CD4-positive, CD25-positive, alpha-beta regulatory T cell (primary cell): ENCODE measurements at regions not wholly inside any gene's neighbourhood (a gene's known extent, or its start where the extent isn't known, plus 50 kb on each side); places are given as distances from the start of the nearest gene placed in this dataset.
A peak's percentile ranks its signal among the peaks of the same experiment; 100 is the strongest.

Source experiments
- ATAC-seq, 2 donors: fragments of 150-1000 bp; cut with Tn5 transposase; one replicate each; pipeline ENCODE4 v1.10.0; 2021; ENCODE audit warnings: low read depth in 2 of 2, moderate number of reproducible peaks in 2 of 2, moderate library complexity in 1 of 2
- DNase-seq, 3 donors: peaks; one replicate each; pipeline versions ENCODE4 v3.0.0 to v3.0.0-alpha.2; 2012 to 2022; ENCODE audit warnings: mixed read lengths in 1 of 3
- H3K27ac ChIP-seq: one replicate; pipeline ENCODE4 v1.7.0; 2013; ENCODE audit warnings: mild to moderate bottlenecking, low read length; ENCODE audit not compliant: insufficient read depth, poor library complexity, severe bottlenecking
- H3K27me3 ChIP-seq: one replicate; pipeline ENCODE4 v1.7.0; 2013; ENCODE audit warnings: low read length; ENCODE audit not compliant: control insufficient read depth, insufficient read depth
- H3K36me3 ChIP-seq: one replicate; pipeline ENCODE4 v1.7.0; 2013; ENCODE audit warnings: mild to moderate bottlenecking, low read length, moderate library complexity; ENCODE audit not compliant: control insufficient read depth, insufficient read depth
- H3K4me1 ChIP-seq: 2 replicates; pipeline ENCODE4 v1.7.0; 2013; ENCODE audit warnings: mild to moderate bottlenecking, low read length; ENCODE audit not compliant: insufficient read depth, control insufficient read depth, poor library complexity, severe bottlenecking
- H3K4me3 ChIP-seq: one replicate; pipeline ENCODE4 v1.7.0; 2013; ENCODE audit warnings: low read depth, mild to moderate bottlenecking, low read length, moderate library complexity
- H3K9me3 ChIP-seq, 2 experiments: 1 replicate in 1 of 2; 2 replicates in 1 of 2; pipeline ENCODE4 v1.7.0; 2013; ENCODE audit warnings: low read length in 2 of 2, mild to moderate bottlenecking in 1 of 2, moderate library complexity in 1 of 2; ENCODE audit not compliant: control insufficient read depth in 2 of 2
- H3K27ac Mint-ChIP-seq, 3 donors: one replicate each; pipeline ENCODE4 v1.8.0; 2020 to 2022; ENCODE audit warnings: mild to moderate bottlenecking in 3 of 3, mixed read lengths in 3 of 3, moderate library complexity in 2 of 3
- H3K27me3 Mint-ChIP-seq: one replicate; pipeline ENCODE4 v1.8.0; 2022; ENCODE audit warnings: mild to moderate bottlenecking, mixed read lengths
- H3K36me3 Mint-ChIP-seq: one replicate; pipeline ENCODE4 v1.8.0; 2020; ENCODE audit warnings: mixed read lengths
- H3K4me1 Mint-ChIP-seq, 4 donors: one replicate each; pipeline ENCODE4 v1.8.0; 2020 to 2022; ENCODE audit warnings: mixed read lengths in 4 of 4, mild to moderate bottlenecking in 1 of 4
- H3K4me3 Mint-ChIP-seq, 4 donors: one replicate each; pipeline ENCODE4 v1.8.0; 2020 to 2022; ENCODE audit warnings: mild to moderate bottlenecking in 4 of 4, mixed read lengths in 4 of 4, moderate library complexity in 3 of 4
- H3K9me3 Mint-ChIP-seq, 7 donors: one replicate each; pipeline ENCODE4 v1.8.0; 2020 to 2022; ENCODE audit warnings: mixed read lengths in 7 of 7, mild to moderate bottlenecking in 3 of 7, moderate library complexity in 2 of 7

DNA sequence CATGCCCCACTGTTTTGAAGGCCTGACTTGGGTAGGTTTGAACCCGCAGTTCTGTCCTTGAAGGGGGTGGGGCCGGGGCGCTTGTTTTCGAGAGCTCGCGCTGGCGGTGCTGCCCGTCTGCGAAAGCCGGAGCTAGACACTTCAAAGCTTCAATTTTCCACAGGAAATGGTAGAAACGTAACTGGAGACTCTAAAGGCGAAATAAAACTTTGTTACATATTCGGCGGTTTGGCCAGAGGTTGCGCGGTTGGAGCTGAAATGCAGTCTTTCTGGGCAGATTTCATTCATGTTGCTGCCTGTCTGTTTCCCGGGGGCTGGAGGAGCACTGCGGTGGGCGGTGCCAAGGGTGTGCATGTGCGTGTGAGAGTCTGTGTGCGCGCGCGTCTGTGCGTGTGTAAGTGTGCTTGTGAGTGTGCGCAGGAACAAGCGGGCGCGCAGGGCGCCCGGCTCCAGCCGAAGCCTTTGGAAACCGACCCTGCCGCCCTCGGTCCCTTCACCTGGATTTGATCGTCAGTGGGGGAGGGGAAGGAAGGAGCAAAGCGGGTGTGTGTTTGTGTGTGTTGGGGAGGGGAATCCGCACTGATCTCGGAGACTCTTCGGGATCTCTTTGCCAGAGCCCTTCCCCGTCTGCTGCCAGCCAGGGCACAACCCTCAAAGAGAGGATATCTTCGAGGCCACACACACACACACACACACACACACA lies 227.7 kb upstream of the CRY1 start:
- H3K27ac Mint-ChIP-seq = peak overlapping the region; percentile 96 to 99 (median 98)
- no peaks in the 10 kb centered on the region for H3K36me3 ChIP-seq
- peaks cover 8% of the 10 kb centered on the region for H3K27me3 ChIP-seq
- peaks cover 48% of the 10 kb centered on the region for H3K27me3 Mint-ChIP-seq
- peaks cover 0 to 3% (median 0%) of the 10 kb centered on the region in 7 donors for H3K9me3 Mint-ChIP-seq
- peak; percentile 61 to 85 (median 76) for DNase-seq
- H3K4me3 Mint-ChIP-seq = peak overlapping the region; percentile 89 to 99 (median 94)
- no peaks in the 10 kb centered on the region for H3K36me3 Mint-ChIP-seq
- no peaks in the 10 kb centered on the region for H3K9me3 ChIP-seq
- peaks cover 36% of the 10 kb centered on the region for H3K4me1 ChIP-seq
- peaks cover 10 to 65% (median 33%) of the 10 kb centered on the region in 4 donors for H3K4me1 Mint-ChIP-seq
- ATAC-seq = peak; percentile 17 to 32
- peak overlapping the region; percentile 62 for H3K27ac ChIP-seq
- peak overlapping the region; percentile 66 for H3K4me3 ChIP-seq

DNA sequence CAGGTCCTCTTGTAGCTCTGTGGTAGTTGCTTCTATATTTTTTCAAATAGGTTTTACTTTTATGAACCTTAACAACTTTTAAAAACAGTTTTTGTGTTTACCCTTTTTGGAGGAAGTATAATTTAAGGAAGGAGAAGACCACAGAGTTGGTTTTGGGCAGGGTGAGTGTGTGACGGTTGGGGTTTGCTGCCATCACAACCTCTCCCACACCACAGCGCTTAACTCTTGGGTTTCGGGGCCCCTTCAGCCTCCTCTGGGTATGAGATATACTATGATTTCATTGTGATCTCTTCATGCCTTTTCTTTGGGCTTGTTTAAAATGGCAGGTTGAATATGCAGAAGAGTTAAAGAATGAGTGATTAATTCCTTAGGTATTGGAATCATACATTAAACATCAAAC lies 228.7 kb upstream of the CRY1 start:
- no peaks in the 10 kb centered on the region for H3K9me3 ChIP-seq
- H3K4me1 ChIP-seq = peaks cover 36% of the 10 kb centered on the region
- H3K27me3 ChIP-seq = peaks cover 8% of the 10 kb centered on the region
- Mint-ChIP-seq H3K27ac (peak overlapping the region; percentile 96 to 99 (median 98)), H3K27me3 (peaks cover 45% of the 10 kb centered on the region), H3K4me3 (peak overlapping the region; percentile 89 to 99 (median 94)), H3K36me3 (no peaks in the 10 kb centered on the region), H3K9me3 (peaks cover 0 to 3% (median 0%) of the 10 kb centered on the region in 7 donors), H3K4me1 (peaks cover 10 to 75% (median 35%) of the 10 kb centered on the region in 4 donors)
- peak overlapping the region; percentile 66 for H3K4me3 ChIP-seq
- H3K36me3 ChIP-seq = no peaks in the 10 kb centered on the region
- ATAC-seq = no peak
- DNase-seq = peak in 2 of 3 donors; percentile 36 to 66
- peak overlapping the region; percentile 55 for H3K27ac ChIP-seq

DNA sequence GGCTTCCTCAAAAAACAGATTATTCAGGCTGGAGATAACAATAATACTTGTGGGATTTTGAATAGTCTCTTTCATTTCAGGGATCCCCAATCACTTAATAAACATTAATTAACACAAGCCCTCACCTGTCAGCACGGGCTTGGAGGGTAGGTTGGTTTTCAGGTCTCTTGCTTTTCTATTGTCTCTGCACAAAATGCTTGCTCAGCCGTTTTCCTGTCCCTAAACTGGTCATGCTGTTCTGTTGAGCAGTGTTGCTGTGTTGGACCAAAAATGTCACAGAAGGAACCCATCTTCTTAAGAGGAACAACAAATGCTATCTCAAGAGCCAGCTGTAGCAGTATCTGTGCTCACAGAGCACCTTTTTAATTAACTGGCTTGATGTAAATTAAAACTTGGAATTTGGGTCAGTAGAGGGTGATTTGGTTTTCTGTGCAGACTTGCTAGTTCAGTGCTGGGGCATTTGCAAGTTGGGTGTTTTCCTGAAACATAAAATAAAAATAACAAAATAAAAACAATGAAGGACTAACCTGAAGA lies 231.8 kb upstream of the CRY1 start:
- H3K36me3 ChIP-seq = no peaks in the 10 kb centered on the region
- no peaks in the 10 kb centered on the region for H3K9me3 ChIP-seq
- H3K4me1 ChIP-seq = peaks cover 26% of the 10 kb centered on the region
- peaks cover 0 to 3% (median 0%) of the 10 kb centered on the region in 7 donors for H3K9me3 Mint-ChIP-seq
- no peak overlapping the region for H3K27ac Mint-ChIP-seq
- no peak overlapping the region for H3K27ac ChIP-seq
- no peak overlapping the region for H3K4me3 ChIP-seq
- peaks cover 38% of the 10 kb centered on the region for H3K27me3 Mint-ChIP-seq
- ATAC-seq = no peak
- no peak overlapping the region for H3K4me3 Mint-ChIP-seq
- H3K4me1 Mint-ChIP-seq = peaks cover 19 to 93% (median 41%) of the 10 kb centered on the region in 4 donors
- H3K27me3 ChIP-seq = peaks cover 8% of the 10 kb centered on the region
- H3K36me3 Mint-ChIP-seq = no peaks in the 10 kb centered on the region
- no peak for DNase-seq

DNA sequence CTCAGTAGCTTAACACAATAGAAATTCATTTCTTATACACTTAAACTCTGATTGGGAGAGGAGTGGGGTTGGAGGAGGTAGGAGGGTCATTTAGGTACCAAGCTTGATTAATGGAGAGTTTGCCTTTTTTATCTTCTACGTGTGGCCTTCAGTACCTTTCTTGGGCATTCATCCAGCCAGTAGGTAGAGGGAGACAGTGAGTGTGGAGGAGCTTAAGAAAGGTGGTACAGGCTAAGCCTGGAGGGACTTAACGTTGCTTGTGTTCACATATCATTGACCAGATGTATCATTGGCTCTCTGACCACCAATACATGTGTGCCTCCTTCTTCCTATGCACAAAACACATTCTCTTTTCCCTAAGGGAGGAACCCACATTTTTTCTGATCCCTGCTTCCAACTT lies 232.9 kb upstream of the CRY1 start:
- peaks cover 0 to 3% (median 0%) of the 10 kb centered on the region in 7 donors for H3K9me3 Mint-ChIP-seq
- Histone ChIP-seq H3K27me3 (peaks cover 8% of the 10 kb centered on the region), H3K27ac (no peak overlapping the region), H3K36me3 (no peaks in the 10 kb centered on the region), H3K9me3 (no peaks in the 10 kb centered on the region), H3K4me1 (peaks cover 15% of the 10 kb centered on the region), H3K4me3 (no peak overlapping the region)
- no peak for DNase-seq
- H3K4me1 Mint-ChIP-seq = peaks cover 15 to 93% (median 40%) of the 10 kb centered on the region in 4 donors
- H3K4me3 Mint-ChIP-seq = no peak overlapping the region
- peak overlapping the region; percentile 4 to 76 (median 33) for H3K27ac Mint-ChIP-seq
- peaks cover 27% of the 10 kb centered on the region for H3K27me3 Mint-ChIP-seq
- no peak for ATAC-seq
- H3K36me3 Mint-ChIP-seq = no peaks in the 10 kb centered on the region

DNA sequence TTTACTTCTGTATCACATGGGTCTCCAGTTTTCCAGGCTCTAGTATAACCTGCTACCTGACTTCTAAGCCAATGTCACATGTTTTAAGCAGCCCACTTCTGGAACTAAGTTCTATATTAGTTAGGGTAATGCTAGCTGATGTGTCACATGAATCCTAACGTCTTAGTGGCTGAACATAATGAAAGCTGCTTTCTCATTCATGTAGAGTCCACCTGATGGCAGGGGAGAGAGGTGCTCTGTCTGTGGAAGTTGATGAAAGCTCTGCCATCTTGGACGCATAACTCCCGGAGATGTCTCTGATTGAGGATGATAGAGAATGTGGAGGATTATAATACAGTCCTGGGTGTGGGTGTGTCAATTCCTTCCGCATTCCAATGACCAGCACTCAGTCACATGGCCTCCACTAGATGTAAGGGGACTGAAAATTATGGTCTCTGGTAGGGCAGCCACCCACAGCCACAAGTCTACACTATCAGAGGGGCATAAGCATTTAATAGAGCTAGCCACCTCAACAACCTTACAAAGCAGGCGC lies 234.4 kb upstream of the CRY1 start:
- H3K9me3 ChIP-seq = no peaks in the 10 kb centered on the region
- Mint-ChIP-seq H3K27me3 (peaks cover 14% of the 10 kb centered on the region), H3K9me3 (peaks cover 0 to 3% (median 0%) of the 10 kb centered on the region in 7 donors), H3K4me3 (no peak overlapping the region), H3K36me3 (no peaks in the 10 kb centered on the region), H3K27ac (no peak overlapping the region), H3K4me1 (peaks cover 9 to 89% (median 31%) of the 10 kb centered on the region in 4 donors)
- ATAC-seq = no peak
- no peak overlapping the region for H3K4me3 ChIP-seq
- H3K27me3 ChIP-seq = peaks cover 8% of the 10 kb centered on the region
- H3K36me3 ChIP-seq = no peaks in the 10 kb centered on the region
- no peak overlapping the region for H3K27ac ChIP-seq
- H3K4me1 ChIP-seq = peaks cover 9% of the 10 kb centered on the region
- no peak for DNase-seq

DNA sequence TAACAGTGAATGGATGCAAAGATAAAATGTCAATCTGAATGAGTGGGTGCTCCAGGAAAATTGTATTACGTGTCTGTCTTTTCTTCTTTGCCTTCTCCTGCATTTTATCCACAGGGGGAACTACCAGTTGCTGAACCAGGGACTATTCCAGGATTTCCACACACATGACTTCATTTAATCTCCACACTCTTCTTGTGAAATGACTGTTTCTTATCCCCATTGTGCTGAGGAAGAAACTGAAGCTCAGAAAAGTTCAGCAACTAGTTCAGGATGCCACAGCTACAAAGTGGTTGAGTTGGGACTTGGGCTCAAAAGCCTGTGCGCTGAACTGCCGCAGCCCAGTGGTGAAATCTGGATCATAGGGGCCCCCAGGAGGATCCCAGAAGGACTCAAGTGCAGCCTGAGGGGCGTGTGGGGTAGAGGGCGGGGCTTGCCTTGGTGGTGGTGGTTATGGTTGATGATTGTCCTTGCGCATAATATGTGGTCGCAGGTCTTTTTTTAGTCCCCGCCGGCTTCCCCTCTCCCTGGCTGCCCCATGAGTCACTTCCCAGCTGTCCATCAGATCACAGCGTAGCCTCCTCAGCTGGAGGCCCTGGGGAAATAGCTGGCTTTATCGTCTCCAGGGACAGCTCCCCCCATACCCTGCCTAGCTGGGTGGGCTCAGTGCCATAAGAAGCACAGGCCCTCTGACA lies 235.2 kb upstream of the CRY1 start:
- Mint-ChIP-seq H3K4me1 (peaks cover 9 to 87% (median 27%) of the 10 kb centered on the region in 4 donors), H3K4me3 (peak overlapping the region in 1 of 4 donors; percentile 48), H3K27ac (peak overlapping the region in 1 of 3 donors; percentile 45), H3K9me3 (peaks cover 0 to 3% (median 0%) of the 10 kb centered on the region in 7 donors), H3K36me3 (peaks cover 2% of the 10 kb centered on the region), H3K27me3 (peaks cover 10% of the 10 kb centered on the region)
- Histone ChIP-seq H3K4me1 (peaks cover 9% of the 10 kb centered on the region), H3K9me3 (no peaks in the 10 kb centered on the region), H3K27me3 (peaks cover 4% of the 10 kb centered on the region), H3K4me3 (no peak overlapping the region), H3K27ac (no peak overlapping the region), H3K36me3 (no peaks in the 10 kb centered on the region)
- ATAC-seq (peak in 1 of 2 donors; percentile 13), DNase-seq (no peak)

DNA sequence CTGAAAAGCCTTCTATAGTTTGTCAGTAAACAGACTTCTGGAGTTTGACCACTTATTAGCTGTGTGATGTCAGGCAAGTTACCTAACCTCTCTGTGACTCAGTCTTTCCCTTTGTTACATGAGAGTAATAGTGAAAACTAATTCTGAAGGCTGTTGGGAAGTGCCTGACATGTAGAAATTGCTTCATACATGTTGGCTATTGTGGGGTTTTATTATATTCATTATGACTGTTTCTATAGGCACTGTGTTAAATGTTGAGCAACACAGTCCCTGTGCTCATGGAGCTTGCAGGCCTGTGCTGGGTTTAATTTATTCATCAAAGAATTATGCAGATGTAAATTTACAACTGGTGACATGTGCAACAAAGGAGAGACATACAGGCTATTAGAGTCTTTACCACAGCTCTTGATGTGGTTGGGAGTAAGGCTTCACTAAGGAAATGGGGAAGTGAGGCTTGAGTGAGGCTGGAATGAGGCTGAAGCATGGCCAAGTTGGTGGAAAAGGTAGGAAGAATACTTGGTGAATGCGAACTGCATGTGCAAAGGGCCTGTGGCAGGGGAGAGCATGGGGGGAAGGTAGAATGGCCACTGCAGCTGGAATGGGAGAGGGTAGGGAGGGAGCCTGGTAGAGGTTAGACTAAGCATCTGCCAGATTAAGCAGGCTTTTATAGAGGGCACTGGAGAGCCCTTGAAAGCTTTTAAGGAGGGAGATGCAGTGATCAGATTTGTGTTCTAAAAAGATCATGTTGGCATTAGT lies 236.4 kb upstream of the CRY1 start:
- peaks cover 6% of the 10 kb centered on the region for H3K4me1 ChIP-seq
- Mint-ChIP-seq H3K4me1 (peaks cover 9 to 87% (median 26%) of the 10 kb centered on the region in 4 donors), H3K27me3 (peaks cover 16% of the 10 kb centered on the region), H3K9me3 (no peaks in the 10 kb centered on the region), H3K36me3 (peaks cover 11% of the 10 kb centered on the region), H3K27ac (peak overlapping the region; percentile 54 to 83 (median 70)), H3K4me3 (peak overlapping the region in 1 of 4 donors; percentile 53)
- H3K4me3 ChIP-seq = no peak overlapping the region
- no peaks in the 10 kb centered on the region for H3K36me3 ChIP-seq
- no peak for ATAC-seq
- H3K27me3 ChIP-seq = peaks cover 4% of the 10 kb centered on the region
- no peak overlapping the region for H3K27ac ChIP-seq
- no peak for DNase-seq
- no peaks in the 10 kb centered on the region for H3K9me3 ChIP-seq
